LNCAP (cell line): ENCODE measurements at regions not wholly inside any gene's neighbourhood (a gene's known extent, or its start where the extent isn't known, plus 50 kb on each side); places are given as distances from the start of the nearest gene placed in this dataset.

Experiments used
- TF ChIP-seq, protein P1 (sequence below): fragments of 450-650 bp; IDR thresholded peaks from 2 replicates; pipeline ENCODE4 v1.5.1; 2017; ENCODE audit warnings: mild to moderate bottlenecking

DNA sequence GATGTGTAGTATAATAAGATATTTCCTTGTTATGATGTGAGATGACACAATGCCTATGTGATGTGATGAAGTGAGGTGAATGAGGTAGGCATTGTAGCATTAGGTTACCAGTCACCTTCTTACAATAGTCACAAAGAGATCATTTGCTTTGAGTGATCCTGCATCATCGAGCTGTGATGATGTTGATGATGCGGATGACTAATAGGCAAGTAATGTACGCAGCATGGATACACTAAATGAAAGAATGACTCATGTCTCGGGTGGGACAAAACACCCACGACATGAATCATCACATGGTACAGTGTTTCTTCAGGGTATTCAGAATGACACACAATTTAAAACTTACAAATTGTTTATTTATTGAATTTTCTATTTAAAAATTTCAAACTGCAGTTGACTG is 806.3 kb upstream of the GJE1 start:
- TF ChIP-seq, protein P1, sequence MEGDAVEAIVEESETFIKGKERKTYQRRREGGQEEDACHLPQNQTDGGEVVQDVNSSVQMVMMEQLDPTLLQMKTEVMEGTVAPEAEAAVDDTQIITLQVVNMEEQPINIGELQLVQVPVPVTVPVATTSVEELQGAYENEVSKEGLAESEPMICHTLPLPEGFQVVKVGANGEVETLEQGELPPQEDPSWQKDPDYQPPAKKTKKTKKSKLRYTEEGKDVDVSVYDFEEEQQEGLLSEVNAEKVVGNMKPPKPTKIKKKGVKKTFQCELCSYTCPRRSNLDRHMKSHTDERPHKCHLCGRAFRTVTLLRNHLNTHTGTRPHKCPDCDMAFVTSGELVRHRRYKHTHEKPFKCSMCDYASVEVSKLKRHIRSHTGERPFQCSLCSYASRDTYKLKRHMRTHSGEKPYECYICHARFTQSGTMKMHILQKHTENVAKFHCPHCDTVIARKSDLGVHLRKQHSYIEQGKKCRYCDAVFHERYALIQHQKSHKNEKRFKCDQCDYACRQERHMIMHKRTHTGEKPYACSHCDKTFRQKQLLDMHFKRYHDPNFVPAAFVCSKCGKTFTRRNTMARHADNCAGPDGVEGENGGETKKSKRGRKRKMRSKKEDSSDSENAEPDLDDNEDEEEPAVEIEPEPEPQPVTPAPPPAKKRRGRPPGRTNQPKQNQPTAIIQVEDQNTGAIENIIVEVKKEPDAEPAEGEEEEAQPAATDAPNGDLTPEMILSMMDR: no peak

DNA sequence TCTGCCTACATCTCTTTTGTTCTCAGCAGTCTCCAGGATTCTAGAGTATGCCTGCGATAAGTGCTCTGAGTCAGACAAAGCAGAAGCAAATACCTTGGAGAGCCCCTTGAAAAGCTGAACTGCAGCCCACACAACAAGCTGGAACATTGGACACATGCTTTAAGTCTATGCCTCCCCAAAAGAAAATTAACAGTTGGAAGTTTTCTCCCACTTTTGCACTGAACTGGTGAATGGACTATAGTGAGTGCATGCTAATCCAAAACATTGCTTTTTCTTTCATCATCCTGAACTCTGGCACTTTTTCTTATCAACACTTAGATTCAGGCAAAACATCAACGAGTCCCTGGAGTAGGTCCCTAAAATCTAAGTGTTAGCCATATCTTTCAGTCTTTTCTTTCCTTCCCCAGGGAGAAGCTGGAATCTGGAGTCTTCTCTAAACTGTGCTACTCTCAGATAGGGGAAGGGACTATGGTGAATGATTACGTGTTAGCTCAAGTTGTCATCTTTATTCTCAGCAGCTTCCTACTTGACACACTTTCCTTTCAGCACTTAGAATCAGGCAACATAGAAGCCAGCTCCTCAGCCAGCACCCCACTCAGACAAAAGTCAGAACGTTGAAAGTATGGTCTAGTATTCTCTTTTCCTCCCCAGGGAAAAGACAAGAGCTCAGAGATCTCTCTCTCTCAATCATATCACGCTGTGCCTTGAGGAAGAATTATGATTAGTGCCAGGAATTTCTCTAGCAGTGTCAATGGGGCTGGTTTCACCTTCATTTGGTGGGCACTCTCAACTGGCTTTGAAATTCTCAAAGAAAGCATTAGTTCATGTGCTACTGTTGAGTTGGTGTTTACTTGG is 811.0 kb upstream of the GJE1 start:
- TF ChIP-seq, protein P1: no peak

DNA sequence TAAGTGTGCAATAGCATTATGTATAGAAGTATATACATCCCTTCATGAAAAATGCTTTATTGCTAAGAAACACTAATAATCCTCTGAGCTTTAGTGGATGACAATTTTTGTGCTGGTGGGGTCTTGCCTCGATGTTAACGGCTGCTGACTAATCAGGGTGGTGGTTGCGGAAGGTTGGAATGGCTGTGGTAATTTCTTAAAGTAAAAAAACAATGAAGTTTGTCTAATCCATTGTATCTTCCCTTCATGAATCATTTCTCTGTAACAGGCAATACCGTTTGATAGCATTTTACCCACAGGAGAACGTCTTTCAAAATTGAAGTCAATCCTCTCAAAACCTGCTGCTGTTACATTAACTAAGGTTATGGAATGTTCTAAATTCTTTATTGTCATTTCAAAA is 816.5 kb upstream of the GJE1 start:
- TF ChIP-seq, protein P1: no peak

DNA sequence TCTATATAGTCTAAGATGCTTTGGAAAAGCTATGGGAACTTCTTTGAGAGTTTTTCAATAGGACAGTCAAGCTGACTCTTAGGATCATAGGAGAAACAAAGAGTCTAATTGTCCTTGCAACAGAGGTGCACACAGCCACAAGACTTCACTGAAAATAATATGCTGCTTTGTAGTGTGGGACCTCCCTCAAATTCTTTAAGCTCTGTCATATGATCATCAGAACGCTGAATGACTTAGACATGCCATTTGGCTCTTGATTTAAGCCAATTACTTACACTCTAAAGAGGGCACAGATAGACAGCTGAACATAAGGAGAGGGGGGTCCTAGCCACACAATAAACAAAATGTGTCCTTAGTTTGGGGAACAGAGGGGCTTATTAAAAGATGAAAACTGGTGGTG is 818.7 kb upstream of the GJE1 start:
- TF ChIP-seq, protein P1: no peak

DNA sequence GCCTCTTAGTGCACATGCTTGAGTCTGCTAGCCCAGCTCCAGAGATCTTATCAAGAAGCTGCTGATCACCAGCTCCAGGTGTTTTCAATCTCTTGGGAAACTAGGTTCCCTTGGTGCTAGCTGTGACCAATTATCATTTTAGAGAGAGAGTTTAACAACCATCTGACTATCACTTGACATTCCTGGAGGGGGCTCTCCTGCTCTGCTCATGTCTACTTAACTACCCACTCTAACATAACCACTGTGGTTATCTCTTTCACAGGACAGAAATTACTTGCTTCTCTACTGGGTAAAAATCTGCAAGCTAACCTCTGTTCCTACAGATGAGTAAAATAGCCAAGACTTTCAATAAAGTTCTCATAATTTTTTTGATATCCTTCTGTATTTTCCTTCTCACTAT is 823.4 kb upstream of the GJE1 start:
- TF ChIP-seq, protein P1: no peak

DNA sequence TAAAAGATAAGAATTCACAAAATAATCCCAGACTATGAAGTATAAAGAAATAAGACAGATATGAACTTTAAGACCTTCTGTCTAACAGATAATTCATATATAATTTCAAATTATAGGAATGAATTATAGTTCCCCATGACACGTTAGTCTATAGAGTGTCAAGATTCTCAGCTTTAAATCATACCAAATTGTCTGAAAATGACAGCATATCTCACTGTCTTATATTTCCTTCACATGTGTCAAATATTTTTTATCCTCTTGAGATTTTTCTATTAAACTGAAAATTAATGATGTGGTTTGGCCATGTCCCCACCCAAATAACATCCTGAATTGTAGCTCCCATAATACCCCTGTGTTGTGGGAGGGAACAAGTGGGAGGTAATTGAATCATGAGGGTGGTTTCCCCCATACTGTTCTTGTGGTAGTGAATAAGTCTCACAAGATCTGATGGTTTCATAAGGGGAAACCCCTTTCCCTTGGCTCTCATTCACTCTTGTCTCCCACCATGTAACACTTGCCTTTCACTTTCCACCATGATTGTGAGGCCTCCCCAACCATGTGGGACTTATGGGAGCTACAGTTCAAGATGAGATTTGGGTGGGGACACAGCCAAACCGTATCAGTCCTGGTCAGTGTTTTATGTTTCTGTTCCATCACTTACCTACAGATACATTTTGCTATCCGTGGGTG is 825.3 kb upstream of the GJE1 start:
- TF ChIP-seq, protein P1: no peak

DNA sequence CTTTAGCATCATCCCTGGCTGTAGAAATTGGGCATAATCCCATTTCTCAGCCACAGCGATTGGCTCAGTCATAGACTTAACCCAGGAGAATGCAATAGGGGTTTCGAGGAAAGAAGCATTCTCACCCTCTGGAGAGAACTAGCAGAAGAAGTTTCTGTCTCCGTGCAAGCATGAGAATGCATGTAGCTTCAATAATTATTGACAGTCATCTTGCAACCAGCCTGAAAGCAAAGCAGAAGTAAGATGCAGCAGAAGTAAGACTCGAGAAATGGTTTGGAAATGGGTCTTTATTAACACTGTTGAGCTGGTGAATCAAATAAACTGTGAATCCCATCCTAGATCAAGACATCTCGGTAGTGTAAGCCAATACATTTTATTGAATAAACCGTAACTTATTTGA is 828.8 kb upstream of the GJE1 start:
- TF ChIP-seq, protein P1: no peak
